HG03064 (cell line): ENCODE measurements at regions not wholly inside any gene's neighbourhood (a gene's known extent, or its start where the extent isn't known, plus 50 kb on each side); places are given as distances from the start of the nearest gene placed in this dataset.

Experiments
- ATAC-seq: cut with Tn5 transposase; IDR thresholded peaks from one replicate; pipeline ENCODE4 v1.9.1; 2021; ENCODE audit warnings: low read depth; ENCODE audit not compliant: unreplicated experiment

GRCh38 chr5:105993027-105993426, 1677.7 kb downstream of the EFNA5 start:
- ATAC-seq, result no peak

- ATAC-seq, result no peak
Measured at GRCh38 chr5:105982526-105982925, 1688.2 kb downstream of the EFNA5 start.

- ATAC-seq, result no peak
Measured at GRCh38 chr5:105978011-105978410, 1692.7 kb downstream of the EFNA5 start.

GRCh38 chr5:105977163-105977562, 1693.6 kb downstream of the EFNA5 start:
- ATAC-seq, result no peak

- ATAC-seq, result no peak
Measured at GRCh38 chr5:105970919-105971318, 1699.8 kb downstream of the EFNA5 start.

- no peak for ATAC-seq
Measured at GRCh38 chr5:105968981-105969380, 1701.8 kb downstream of the EFNA5 start.

GRCh38 chr5:105963696-105964255, 1707.0 kb downstream of the EFNA5 start:
- no peak for ATAC-seq

- no peak for ATAC-seq
Measured at GRCh38 chr5:105961572-105961971, 1709.2 kb downstream of the EFNA5 start.

GRCh38 chr5:105956456-105957196, 1714.1 kb downstream of the EFNA5 start:
- ATAC-seq, result no peak

GRCh38 chr5:105954341-105954740, 1716.4 kb downstream of the EFNA5 start:
- no peak for ATAC-seq

- no peak for ATAC-seq
Measured at GRCh38 chr5:105953616-105954015, 1717.1 kb downstream of the EFNA5 start.

- no peak for ATAC-seq
Measured at GRCh38 chr5:105952875-105953274, 1717.9 kb downstream of the EFNA5 start.

- no peak for ATAC-seq
Measured at GRCh38 chr5:105947461-105947860, 1723.3 kb downstream of the EFNA5 start.

GRCh38 chr5:105945203-105945972, 1725.3 kb downstream of the EFNA5 start:
- ATAC-seq, result no peak

GRCh38 chr5:105940181-105940580, 1730.6 kb downstream of the EFNA5 start:
- ATAC-seq, result no peak

GRCh38 chr5:105934171-105934570, 1736.6 kb downstream of the EFNA5 start:
- no peak for ATAC-seq

GRCh38 chr5:105931881-105932421, 1738.8 kb downstream of the EFNA5 start:
- ATAC-seq, result no peak

- no peak for ATAC-seq
Measured at GRCh38 chr5:105929858-105930257, 1740.9 kb downstream of the EFNA5 start.

GRCh38 chr5:105924366-105924765, 1746.4 kb downstream of the EFNA5 start:
- no peak for ATAC-seq

- ATAC-seq, result no peak
Measured at GRCh38 chr5:105922574-105922973, 1748.2 kb downstream of the EFNA5 start.

GRCh38 chr5:105922080-105922479, 1748.7 kb downstream of the EFNA5 start:
- no peak for ATAC-seq
